ENCODE measurements at regions not wholly inside any gene's neighbourhood (a gene's known extent, or its start where the extent isn't known, plus 50 kb on each side); places are given as distances from the start of the nearest gene placed in this dataset.
"Not testable (repeated sequence)": the region's sequence is repeated elsewhere in the genome, so short reads cannot be mapped to it uniquely, and the experiment has no call there.

GRCh38 chr3:130800829-130801228 lies 54.2 kb upstream of the PIK3R4 start:
- no peak for DNase-seq (ENCODE audit: low spot score)

GRCh38 chr3:130801473-130801872 lies 54.8 kb upstream of the PIK3R4 start:
- DNase-seq (ENCODE audit: low spot score) = no peak

- no peak for DNase-seq (ENCODE audit: low spot score)
Observed at GRCh38 chr3:130811557-130811956, 64.9 kb upstream of the PIK3R4 start.

GRCh38 chr3:130814691-130815472 lies 68.3 kb upstream of the PIK3R4 start:
- DNase-seq (ENCODE audit: low spot score) = no peak

GRCh38 chr3:130816561-130817445 lies 70.2 kb upstream of the PIK3R4 start:
- no peak for DNase-seq (ENCODE audit: low spot score)

- not testable (repeated sequence) for DNase-seq (ENCODE audit: low spot score)
Observed at GRCh38 chr3:130818066-130818465, 71.4 kb upstream of the PIK3R4 start.

- peak; percentile 10 for DNase-seq (ENCODE audit: low spot score)
Observed at GRCh38 chr3:130820976-130821375, 72.9 kb upstream of the ATP2C1 start.

GRCh38 chr3:130821806-130822205 lies 72.1 kb upstream of the ATP2C1 start:
- no peak for DNase-seq (ENCODE audit: low spot score)

GRCh38 chr3:130823241-130823884 lies 70.5 kb upstream of the ATP2C1 start:
- no peak for DNase-seq (ENCODE audit: low spot score)

- no peak for DNase-seq (ENCODE audit: low spot score)
Observed at GRCh38 chr3:130823996-130824395, 69.9 kb upstream of the ATP2C1 start.

GRCh38 chr3:130825762-130826299 lies 68.1 kb upstream of the ATP2C1 start:
- no peak for DNase-seq (ENCODE audit: low spot score)

GRCh38 chr3:130826516-130827182 lies 67.2 kb upstream of the ATP2C1 start:
- DNase-seq (ENCODE audit: low spot score) = no peak

- DNase-seq (ENCODE audit: low spot score) = no peak
Observed at GRCh38 chr3:130827486-130827885, 66.4 kb upstream of the ATP2C1 start.

- DNase-seq (ENCODE audit: low spot score) = no peak
Observed at GRCh38 chr3:130828948-130829947, 64.6 kb upstream of the ATP2C1 start.

- DNase-seq (ENCODE audit: low spot score) = no peak
Observed at GRCh38 chr3:130831719-130832400, 62.0 kb upstream of the ATP2C1 start.

- DNase-seq (ENCODE audit: low spot score) = not testable (repeated sequence)
Observed at GRCh38 chr3:130832401-130832746, 61.5 kb upstream of the ATP2C1 start.

GRCh38 chr3:130834476-130834875 lies 59.4 kb upstream of the ATP2C1 start:
- DNase-seq (ENCODE audit: low spot score) = no peak

- no peak for DNase-seq (ENCODE audit: low spot score)
Observed at GRCh38 chr3:130835483-130835882, 58.4 kb upstream of the ATP2C1 start.

GRCh38 chr3:130838898-130839600 lies 54.8 kb upstream of the ATP2C1 start:
- no peak for DNase-seq (ENCODE audit: low spot score)
